ENCODE measurements at regions not wholly inside any gene's neighbourhood (a gene's known extent, or its start where the extent isn't known, plus 50 kb on each side); places are given as distances from the start of the nearest gene placed in this dataset.
A peak's percentile ranks its signal among the peaks of the same experiment; 100 is the strongest.

DNA sequence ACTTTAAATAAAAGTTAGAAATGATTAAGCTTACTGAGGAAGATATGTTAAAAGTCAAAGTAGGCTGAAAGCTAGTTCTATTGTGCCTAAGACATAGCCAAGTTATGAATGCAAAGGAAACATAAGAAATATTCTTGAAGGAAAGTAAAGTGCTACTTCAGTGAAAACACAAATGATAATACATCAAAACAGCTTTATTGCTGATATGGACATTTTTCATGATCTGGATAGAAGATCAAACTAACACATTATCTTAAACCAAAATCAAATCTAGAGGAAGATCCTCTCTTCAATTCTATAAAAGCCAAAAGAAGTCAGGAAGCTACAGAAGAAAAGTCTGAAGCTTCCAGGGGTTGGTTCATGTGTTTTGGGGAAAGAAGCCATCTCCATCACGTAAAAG lies 545.9 kb downstream of the COL11A1 start:
- H3K4me3 ChIP-seq (ENCODE audit: low read depth, low read length): no peak overlapping the region
- TF ChIP-seq, protein P1, sequence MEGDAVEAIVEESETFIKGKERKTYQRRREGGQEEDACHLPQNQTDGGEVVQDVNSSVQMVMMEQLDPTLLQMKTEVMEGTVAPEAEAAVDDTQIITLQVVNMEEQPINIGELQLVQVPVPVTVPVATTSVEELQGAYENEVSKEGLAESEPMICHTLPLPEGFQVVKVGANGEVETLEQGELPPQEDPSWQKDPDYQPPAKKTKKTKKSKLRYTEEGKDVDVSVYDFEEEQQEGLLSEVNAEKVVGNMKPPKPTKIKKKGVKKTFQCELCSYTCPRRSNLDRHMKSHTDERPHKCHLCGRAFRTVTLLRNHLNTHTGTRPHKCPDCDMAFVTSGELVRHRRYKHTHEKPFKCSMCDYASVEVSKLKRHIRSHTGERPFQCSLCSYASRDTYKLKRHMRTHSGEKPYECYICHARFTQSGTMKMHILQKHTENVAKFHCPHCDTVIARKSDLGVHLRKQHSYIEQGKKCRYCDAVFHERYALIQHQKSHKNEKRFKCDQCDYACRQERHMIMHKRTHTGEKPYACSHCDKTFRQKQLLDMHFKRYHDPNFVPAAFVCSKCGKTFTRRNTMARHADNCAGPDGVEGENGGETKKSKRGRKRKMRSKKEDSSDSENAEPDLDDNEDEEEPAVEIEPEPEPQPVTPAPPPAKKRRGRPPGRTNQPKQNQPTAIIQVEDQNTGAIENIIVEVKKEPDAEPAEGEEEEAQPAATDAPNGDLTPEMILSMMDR (IDR thresholded peaks at IDR 0.05; ENCODE audit: insufficient read depth, low read length): no peak
- no peak for DNase-seq (ENCODE audit: low read depth)

DNA sequence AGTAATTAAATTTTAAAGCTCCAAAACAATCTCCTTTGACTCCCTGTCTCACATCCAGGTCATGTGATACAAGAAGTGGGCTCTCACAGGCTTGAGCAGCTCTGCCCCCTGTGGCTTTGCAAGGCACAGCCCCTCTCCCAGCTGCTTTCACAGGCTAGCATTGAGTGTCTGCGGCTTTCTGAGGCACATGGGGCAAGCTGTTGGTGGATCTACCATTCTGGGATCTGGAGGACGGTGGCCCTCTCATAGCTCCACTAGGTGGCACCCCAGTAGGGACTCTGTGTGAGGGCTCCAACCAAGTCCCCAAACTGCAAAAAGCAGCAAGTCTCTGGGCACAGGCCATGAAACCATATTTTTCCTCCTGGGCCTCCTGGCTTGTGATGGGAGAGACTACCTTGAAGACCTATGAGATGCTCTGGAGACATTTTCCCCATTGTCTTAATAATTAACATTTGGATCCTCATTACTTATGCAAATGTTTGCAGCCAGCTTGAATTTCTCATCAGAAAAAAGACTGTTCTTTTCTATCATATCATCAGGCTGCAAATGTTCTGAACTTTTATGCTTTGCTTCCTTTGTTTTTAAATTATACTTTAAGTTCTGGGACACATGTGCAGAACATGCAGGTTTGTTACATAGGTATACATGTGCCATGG lies 554.1 kb upstream of the OLFM3 start:
- H3K4me3 ChIP-seq (ENCODE audit: low read depth, low read length): no peak overlapping the region
- TF ChIP-seq, protein P1 (IDR thresholded peaks at IDR 0.05; ENCODE audit: insufficient read depth, low read length): peak; percentile 2
- DNase-seq (ENCODE audit: low read depth): peak; percentile 0

GRCh38 chr1:102546251-102546650 lies 549.5 kb upstream of the OLFM3 start:
- no peak overlapping the region for H3K4me3 ChIP-seq (ENCODE audit: low read depth, low read length)
- DNase-seq (ENCODE audit: low read depth): no peak
- TF ChIP-seq, protein P1 (IDR thresholded peaks at IDR 0.05; ENCODE audit: insufficient read depth, low read length): no peak

GRCh38 chr1:102535829-102536505 lies 539.2 kb upstream of the OLFM3 start:
- no peak overlapping the region for H3K4me3 ChIP-seq (ENCODE audit: low read depth, low read length)
- TF ChIP-seq, protein P1 (IDR thresholded peaks at IDR 0.05; ENCODE audit: insufficient read depth, low read length): no peak
- DNase-seq (ENCODE audit: low read depth): no peak

- no peak for DNase-seq (ENCODE audit: low read depth)
- TF ChIP-seq, protein P1 (IDR thresholded peaks at IDR 0.05; ENCODE audit: insufficient read depth, low read length): no peak
- H3K4me3 ChIP-seq (ENCODE audit: low read depth, low read length): no peak overlapping the region
Measured at GRCh38 chr1:102531036-102531435, 534.3 kb upstream of the OLFM3 start.

DNA sequence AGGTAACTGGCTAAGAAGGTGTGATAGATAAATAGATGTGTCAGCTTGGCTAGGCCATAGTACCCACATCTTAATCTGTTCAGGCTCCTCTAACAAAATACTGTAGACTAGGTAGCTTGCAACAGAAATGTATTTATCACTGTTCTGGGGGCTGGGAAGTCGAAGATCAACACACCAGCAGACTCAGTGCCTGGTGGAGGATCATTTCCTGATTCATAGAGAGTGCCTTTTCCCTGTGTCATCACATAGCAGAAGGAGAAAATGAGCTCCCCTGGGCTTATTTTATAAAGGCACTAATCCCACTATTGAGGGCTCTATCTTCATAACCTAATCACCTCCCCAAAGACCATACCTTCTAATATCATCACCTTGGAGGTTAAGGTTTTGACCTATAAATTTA lies 532.7 kb upstream of the OLFM3 start:
- no peak overlapping the region for H3K4me3 ChIP-seq (ENCODE audit: low read depth, low read length)
- DNase-seq (ENCODE audit: low read depth): no peak
- TF ChIP-seq, protein P1 (IDR thresholded peaks at IDR 0.05; ENCODE audit: insufficient read depth, low read length): no peak
